Astrocyte (in vitro differentiated cells and primary cell): ENCODE measurements at regions not wholly inside any gene's neighbourhood (a gene's known extent, or its start where the extent isn't known, plus 50 kb on each side); places are given as distances from the start of the nearest gene placed in this dataset.
"Not testable (repeated sequence)": the region's sequence is repeated elsewhere in the genome, so short reads cannot be mapped to it uniquely, and the experiment has no call there.

Experiments used
- DNase-seq: peaks from one replicate; pipeline ENCODE4 v3.0.0-alpha.2; 2010; ENCODE audit warnings: low read depth
- FAIRE-seq: peaks from 2 replicates; lab custom pipeline; 2011; peaks lifted over from hg19 to GRCh38; lab: Jason Lieb, UNC
- H2AFZ ChIP-seq: 2 replicates; pipeline ENCODE4 v1.6.0; 2012; ENCODE audit warnings: low read depth, low read length, inconsistent platforms
- H3K27ac ChIP-seq: 2 replicates; pipeline ENCODE4 v1.5.1; 2011; ENCODE audit warnings: low read depth, low read length, inconsistent platforms
- H3K27me3 ChIP-seq: 2 replicates; pipeline ENCODE4 v1.6.0; 2011; ENCODE audit warnings: low read length, inconsistent platforms; ENCODE audit not compliant: insufficient read depth
- H3K36me3 ChIP-seq: 2 replicates; pipeline ENCODE4 v1.5.1; 2011; ENCODE audit warnings: low read length, inconsistent platforms; ENCODE audit not compliant: insufficient read depth
- H3K4me1 ChIP-seq: 2 replicates; pipeline ENCODE4 v1.5.1; 2011; ENCODE audit warnings: low read length, inconsistent platforms; ENCODE audit not compliant: insufficient read depth
- H3K4me2 ChIP-seq: 2 replicates; pipeline ENCODE4 v1.6.0; 2012; ENCODE audit warnings: low read length, inconsistent platforms
- H3K4me3 ChIP-seq: 2 replicates; pipeline ENCODE4 v1.5.1; 2011; ENCODE audit warnings: low read depth, mild to moderate bottlenecking, low read length, inconsistent platforms; ENCODE audit not compliant: insufficient read depth
- H3K79me2 ChIP-seq: 2 replicates; pipeline ENCODE4 v1.6.0; 2012; ENCODE audit warnings: mild to moderate bottlenecking, low read length, inconsistent platforms; ENCODE audit not compliant: insufficient read depth
- H3K9ac ChIP-seq: 2 replicates; pipeline ENCODE4 v1.6.0; 2012; ENCODE audit warnings: mild to moderate bottlenecking, low read length, inconsistent platforms
- H3K9me3 ChIP-seq: 2 replicates; pipeline ENCODE4 v1.5.1; 2012; ENCODE audit warnings: low read depth, mild to moderate bottlenecking, low read length, inconsistent platforms; ENCODE audit not compliant: insufficient read depth
- H4K20me1 ChIP-seq: 2 replicates; pipeline ENCODE4 v1.6.0; 2012; ENCODE audit warnings: low read length, inconsistent platforms; ENCODE audit not compliant: insufficient read depth
- H3K27ac Mint-ChIP-seq: one replicate; pipeline ENCODE4 v1.8.0; 2021; ENCODE audit warnings: mild to moderate bottlenecking, mixed read lengths; ENCODE audit not compliant: unreplicated experiment
- H3K27me3 Mint-ChIP-seq: one replicate; pipeline ENCODE4 v1.8.0; 2021; ENCODE audit warnings: low read depth, mixed read lengths; ENCODE audit not compliant: unreplicated experiment
- H3K36me3 Mint-ChIP-seq: one replicate; pipeline ENCODE4 v1.8.0; 2021; ENCODE audit warnings: low read depth, mixed read lengths; ENCODE audit not compliant: unreplicated experiment
- H3K4me1 Mint-ChIP-seq: one replicate; pipeline ENCODE4 v1.8.0; 2021; ENCODE audit warnings: low read depth, mixed read lengths; ENCODE audit not compliant: unreplicated experiment
- H3K4me3 Mint-ChIP-seq: one replicate; pipeline ENCODE4 v1.8.0; 2021; ENCODE audit warnings: mild to moderate bottlenecking, moderate library complexity, mixed read lengths; ENCODE audit not compliant: unreplicated experiment
- H3K9me3 Mint-ChIP-seq: one replicate; pipeline ENCODE4 v1.8.0; 2021; ENCODE audit warnings: mild to moderate bottlenecking, mixed read lengths; ENCODE audit not compliant: unreplicated experiment
- EZH2 ChIP-seq: IDR thresholded peaks from 2 replicates; pipeline ENCODE4 v1.6.1; 2012; ENCODE audit warnings: mild to moderate bottlenecking, low read length, inconsistent platforms; ENCODE audit not compliant: insufficient read depth
- TF ChIP-seq, protein P1 (sequence below): IDR thresholded peaks from 2 replicates; pipeline ENCODE4 v1.5.1; 2011; ENCODE audit warnings: low read depth, mild to moderate bottlenecking, inconsistent platforms, low read length, moderate library complexity; ENCODE audit not compliant: insufficient read depth

DNA sequence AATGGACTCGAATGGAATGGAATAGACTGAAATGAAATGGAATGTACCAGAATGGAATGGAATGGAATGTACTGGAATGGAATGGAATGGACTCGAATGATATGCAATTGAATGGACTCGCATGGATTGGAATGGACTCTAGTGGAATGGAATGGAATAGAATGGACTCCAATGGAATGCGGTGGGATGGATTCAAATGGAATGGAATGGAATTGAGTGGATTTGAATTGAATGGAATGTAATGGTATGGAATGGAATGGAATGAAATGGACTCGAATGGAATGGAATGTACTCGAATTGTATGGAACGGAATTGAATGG lies 99.6 kb upstream of the FBXO28 start:
- H4K20me1 ChIP-seq = no peaks in the 10 kb centered on the region
- Mint-ChIP-seq H3K9me3 (peaks cover 5% of the 10 kb centered on the region), H3K4me3 (no peak overlapping the region), H3K4me1 (no peaks in the 10 kb centered on the region), H3K27me3 (no peaks in the 10 kb centered on the region), H3K36me3 (peaks cover 8% of the 10 kb centered on the region), H3K27ac (no peak overlapping the region)
- FAIRE-seq (no peak), DNase-seq (no peak)
- TF ChIP-seq, protein P1, sequence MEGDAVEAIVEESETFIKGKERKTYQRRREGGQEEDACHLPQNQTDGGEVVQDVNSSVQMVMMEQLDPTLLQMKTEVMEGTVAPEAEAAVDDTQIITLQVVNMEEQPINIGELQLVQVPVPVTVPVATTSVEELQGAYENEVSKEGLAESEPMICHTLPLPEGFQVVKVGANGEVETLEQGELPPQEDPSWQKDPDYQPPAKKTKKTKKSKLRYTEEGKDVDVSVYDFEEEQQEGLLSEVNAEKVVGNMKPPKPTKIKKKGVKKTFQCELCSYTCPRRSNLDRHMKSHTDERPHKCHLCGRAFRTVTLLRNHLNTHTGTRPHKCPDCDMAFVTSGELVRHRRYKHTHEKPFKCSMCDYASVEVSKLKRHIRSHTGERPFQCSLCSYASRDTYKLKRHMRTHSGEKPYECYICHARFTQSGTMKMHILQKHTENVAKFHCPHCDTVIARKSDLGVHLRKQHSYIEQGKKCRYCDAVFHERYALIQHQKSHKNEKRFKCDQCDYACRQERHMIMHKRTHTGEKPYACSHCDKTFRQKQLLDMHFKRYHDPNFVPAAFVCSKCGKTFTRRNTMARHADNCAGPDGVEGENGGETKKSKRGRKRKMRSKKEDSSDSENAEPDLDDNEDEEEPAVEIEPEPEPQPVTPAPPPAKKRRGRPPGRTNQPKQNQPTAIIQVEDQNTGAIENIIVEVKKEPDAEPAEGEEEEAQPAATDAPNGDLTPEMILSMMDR = no peak
- no peak for TF ChIP-seq EZH2
- H3K79me2 ChIP-seq = no peaks in the 10 kb centered on the region
- H3K9me3 ChIP-seq = peaks cover 29% of the 10 kb centered on the region
- H3K4me2 ChIP-seq = no peak overlapping the region
- H3K27ac ChIP-seq = no peak overlapping the region
- H3K4me3 ChIP-seq = no peak overlapping the region
- H3K9ac ChIP-seq = no peak overlapping the region
- no peak overlapping the region for H2AFZ ChIP-seq
- H3K27me3 ChIP-seq = no peaks in the 10 kb centered on the region
- H3K4me1 ChIP-seq = no peaks in the 10 kb centered on the region
- H3K36me3 ChIP-seq = no peaks in the 10 kb centered on the region

DNA sequence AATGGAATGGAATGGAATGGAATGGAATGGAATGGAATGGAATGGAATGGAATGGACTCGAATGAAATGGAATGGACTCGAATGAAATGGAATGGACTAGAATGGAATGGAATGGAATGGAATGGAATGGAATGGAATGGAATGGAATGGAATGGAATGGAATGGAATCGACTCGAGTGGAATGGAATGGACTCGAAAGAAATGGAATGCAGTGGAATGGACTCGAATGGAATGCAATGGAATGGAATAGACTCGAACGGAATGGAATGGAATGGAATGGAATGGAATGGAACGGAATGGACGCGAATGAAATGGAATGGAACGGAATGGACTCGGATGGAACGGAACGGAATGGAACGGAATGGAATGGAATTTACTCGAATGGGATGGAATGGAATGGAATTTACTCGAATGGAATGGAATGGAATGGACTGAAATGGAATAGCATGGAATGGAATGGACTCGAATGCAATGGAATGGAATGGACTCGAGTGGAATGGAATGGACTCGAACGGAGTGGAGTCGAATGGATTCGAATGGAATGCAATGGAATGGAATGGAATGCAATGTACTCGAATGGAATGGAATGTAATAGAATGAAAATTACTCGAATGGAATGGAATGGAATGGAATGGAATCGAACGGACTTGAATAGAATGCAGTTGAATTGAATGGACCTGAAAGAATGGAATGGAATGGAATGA lies 100.1 kb upstream of the FBXO28 start:
- H3K36me3 Mint-ChIP-seq, H3K9ac ChIP-seq, H2AFZ ChIP-seq, H3K4me1 Mint-ChIP-seq, H3K36me3 ChIP-seq, H3K4me1 ChIP-seq, H3K9me3 Mint-ChIP-seq, H3K4me3 ChIP-seq, H3K27me3 Mint-ChIP-seq, H3K27ac ChIP-seq, H3K79me2 ChIP-seq, H3K4me3 Mint-ChIP-seq, H4K20me1 ChIP-seq, H3K27me3 ChIP-seq, FAIRE-seq, H3K4me2 ChIP-seq, H3K27ac Mint-ChIP-seq, DNase-seq: not testable (repeated sequence)
- peaks cover 29% of the 10 kb centered on the region for H3K9me3 ChIP-seq

DNA sequence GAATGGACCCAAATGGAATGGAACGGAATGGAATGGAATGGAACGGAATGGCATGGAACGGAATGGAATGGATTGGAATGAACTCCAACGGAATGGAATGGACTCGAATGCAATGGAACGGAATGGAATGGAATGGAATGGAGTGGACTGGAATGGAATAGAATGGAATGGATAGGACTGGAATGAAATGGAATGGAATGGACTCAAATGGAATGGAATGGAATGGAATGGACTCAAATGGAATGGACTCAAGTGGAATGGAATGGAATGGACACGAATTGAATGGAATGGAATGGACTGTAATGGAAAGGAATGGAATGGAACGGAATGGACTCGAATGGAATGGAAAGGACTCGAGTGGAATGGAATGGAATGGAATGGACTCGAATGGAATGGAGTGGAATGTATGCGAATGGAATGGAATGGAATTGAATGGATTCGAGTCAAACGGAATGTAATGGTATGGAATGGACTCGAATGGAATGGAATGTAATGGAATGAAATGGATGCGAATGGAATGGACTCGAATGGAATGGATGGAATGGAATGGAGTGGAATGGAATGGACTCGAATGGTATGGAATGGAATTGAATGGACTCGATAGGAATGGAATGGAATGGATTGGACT lies 101.0 kb upstream of the FBXO28 start:
- not testable (repeated sequence) for H3K4me3 Mint-ChIP-seq, FAIRE-seq, H3K27me3 ChIP-seq, H3K27ac Mint-ChIP-seq, H3K4me2 ChIP-seq, H2AFZ ChIP-seq, H3K9me3 Mint-ChIP-seq, H3K4me1 ChIP-seq, H3K4me3 ChIP-seq, H3K79me2 ChIP-seq, H3K27me3 Mint-ChIP-seq, H4K20me1 ChIP-seq, H3K4me1 Mint-ChIP-seq, H3K9ac ChIP-seq, DNase-seq, H3K36me3 ChIP-seq, H3K27ac ChIP-seq
- peaks cover 29% of the 10 kb centered on the region for H3K9me3 ChIP-seq
- peaks cover 13% of the 10 kb centered on the region for H3K36me3 Mint-ChIP-seq

DNA sequence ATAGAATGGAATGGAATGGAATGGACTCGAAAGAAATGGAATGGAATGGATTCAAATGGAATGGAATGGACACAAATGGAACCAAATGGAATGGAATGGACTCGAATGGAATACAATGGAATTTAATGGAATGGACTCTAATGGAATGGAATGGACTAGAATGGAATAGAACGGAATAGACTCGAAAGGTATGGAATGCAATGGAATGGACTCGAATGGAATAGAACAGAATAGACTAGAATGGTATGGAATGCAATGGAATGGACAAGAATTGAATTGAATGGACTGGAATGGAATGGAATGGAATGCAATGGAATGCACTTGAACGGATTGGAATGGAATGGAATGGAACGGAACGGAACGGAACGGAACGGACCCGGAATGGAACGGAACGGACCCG lies 101.7 kb upstream of the FBXO28 start:
- not testable (repeated sequence) for FAIRE-seq, H3K79me2 ChIP-seq, DNase-seq, H3K36me3 ChIP-seq, H3K27me3 ChIP-seq, H3K4me3 Mint-ChIP-seq, H3K27ac ChIP-seq, H3K27me3 Mint-ChIP-seq, H4K20me1 ChIP-seq, H3K4me1 Mint-ChIP-seq, H3K4me2 ChIP-seq, H3K9ac ChIP-seq, H3K27ac Mint-ChIP-seq, H2AFZ ChIP-seq, H3K4me1 ChIP-seq, H3K4me3 ChIP-seq
- Mint-ChIP-seq H3K36me3 (peaks cover 18% of the 10 kb centered on the region), H3K9me3 (peaks cover 12% of the 10 kb centered on the region)
- peaks cover 29% of the 10 kb centered on the region for H3K9me3 ChIP-seq

DNA sequence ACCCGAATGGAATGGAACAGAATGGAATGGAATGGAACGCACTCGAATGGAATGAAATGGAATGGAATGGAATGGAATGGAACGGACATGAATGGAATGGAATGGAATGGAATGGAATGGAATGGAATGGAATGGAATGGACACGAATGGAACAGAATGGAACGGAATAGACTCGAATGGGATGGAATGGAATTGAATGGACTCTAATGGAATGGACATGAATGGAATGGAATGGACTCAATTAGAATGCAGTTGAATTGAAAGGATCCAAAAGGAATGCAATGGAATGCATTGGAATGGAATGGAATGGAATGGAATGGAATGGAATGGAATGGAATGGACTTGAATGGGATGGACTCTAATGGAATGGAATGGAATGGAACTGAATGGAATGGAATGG lies 102.2 kb upstream of the FBXO28 start:
- H4K20me1 ChIP-seq, H3K27ac ChIP-seq, FAIRE-seq, H3K27me3 ChIP-seq, H2AFZ ChIP-seq, H3K4me2 ChIP-seq, H3K79me2 ChIP-seq, DNase-seq, H3K4me1 ChIP-seq, H3K4me3 ChIP-seq, H3K4me3 Mint-ChIP-seq, H3K27me3 Mint-ChIP-seq, H3K9ac ChIP-seq, H3K4me1 Mint-ChIP-seq, H3K36me3 ChIP-seq, H3K27ac Mint-ChIP-seq: not testable (repeated sequence)
- H3K9me3 ChIP-seq = peaks cover 29% of the 10 kb centered on the region
- Mint-ChIP-seq H3K36me3 (peaks cover 19% of the 10 kb centered on the region), H3K9me3 (peaks cover 12% of the 10 kb centered on the region)
